NCI-H2107 treated with DMSO at 0.1 percent for 48 hours (cell line): ENCODE measurements at regions not wholly inside any gene's neighbourhood (a gene's known extent, or its start where the extent isn't known, plus 50 kb on each side); places are given as distances from the start of the nearest gene placed in this dataset.
A peak's percentile ranks its signal among the peaks of the same experiment; 100 is the strongest.
"Not testable (repeated sequence)": the region's sequence is repeated elsewhere in the genome, so short reads cannot be mapped to it uniquely, and the experiment has no call there.

Source experiments
- DNase-seq: peaks from one replicate; lab custom pipeline; 2025; ENCODE audit not compliant: unreplicated experiment; lab: John Stamatoyannopoulos, UW

GRCh38 chr1:8171751-8172464 is 145.8 kb upstream of the ERRFI1 start:
- DNase-seq, result no peak

GRCh38 chr1:8170059-8170835 is 144.1 kb upstream of the ERRFI1 start:
- DNase-seq, result no peak

GRCh38 chr1:8169364-8170058 is 143.4 kb upstream of the ERRFI1 start:
- DNase-seq, result peak; percentile 16

GRCh38 chr1:8167936-8168335 is 141.8 kb upstream of the ERRFI1 start:
- no peak for DNase-seq

- DNase-seq, result no peak
Measured at GRCh38 chr1:8166406-8166805, 140.3 kb upstream of the ERRFI1 start.

- no peak for DNase-seq
Measured at GRCh38 chr1:8165595-8166360, 139.7 kb upstream of the ERRFI1 start.

GRCh38 chr1:8164670-8165069 is 138.6 kb upstream of the ERRFI1 start:
- no peak for DNase-seq

GRCh38 chr1:8163039-8163438 is 136.9 kb upstream of the ERRFI1 start:
- DNase-seq, result no peak

GRCh38 chr1:8162168-8162567 is 136.1 kb upstream of the ERRFI1 start:
- no peak for DNase-seq

GRCh38 chr1:8161546-8162105 is 135.5 kb upstream of the ERRFI1 start:
- DNase-seq, result no peak

- DNase-seq, result no peak
Measured at GRCh38 chr1:8159470-8160024, 133.4 kb upstream of the ERRFI1 start.

GRCh38 chr1:8158995-8159394 is 132.9 kb upstream of the ERRFI1 start:
- no peak for DNase-seq

GRCh38 chr1:8157765-8158164 is 131.7 kb upstream of the ERRFI1 start:
- DNase-seq, result no peak

GRCh38 chr1:8155528-8156186 is 129.5 kb upstream of the ERRFI1 start:
- DNase-seq, result no peak

GRCh38 chr1:8154621-8155052 is 128.5 kb upstream of the ERRFI1 start:
- DNase-seq, result no peak

GRCh38 chr1:8153961-8154360 is 127.9 kb upstream of the ERRFI1 start:
- no peak for DNase-seq

- DNase-seq, result no peak
Measured at GRCh38 chr1:8152731-8153702, 126.9 kb upstream of the ERRFI1 start.

GRCh38 chr1:8151647-8152046 is 125.5 kb upstream of the ERRFI1 start:
- no peak for DNase-seq

GRCh38 chr1:8149756-8150155 is 123.6 kb upstream of the ERRFI1 start:
- not testable (repeated sequence) for DNase-seq
